ENCODE measurements at regions not wholly inside any gene's neighbourhood (a gene's known extent, or its start where the extent isn't known, plus 50 kb on each side); places are given as distances from the start of the nearest gene placed in this dataset.

- TF ChIP-seq TEAD1 (CRISPR knock-in tag; IDR thresholded peaks at IDR 0.05) (no peak), SP1 (CRISPR knock-in tag; conservative IDR thresholded peaks at IDR 0.05) (no peak), TEAD4 (CRISPR knock-in tag; IDR thresholded peaks at IDR 0.05) (no peak), SMAD3 (CRISPR knock-in tag; IDR thresholded peaks at IDR 0.05; ENCODE audit: borderline replicate concordance) (no peak), ZNF671 (CRISPR knock-in tag; IDR thresholded peaks at IDR 0.05) (no peak)
- TF ChIP-seq, protein P1, sequence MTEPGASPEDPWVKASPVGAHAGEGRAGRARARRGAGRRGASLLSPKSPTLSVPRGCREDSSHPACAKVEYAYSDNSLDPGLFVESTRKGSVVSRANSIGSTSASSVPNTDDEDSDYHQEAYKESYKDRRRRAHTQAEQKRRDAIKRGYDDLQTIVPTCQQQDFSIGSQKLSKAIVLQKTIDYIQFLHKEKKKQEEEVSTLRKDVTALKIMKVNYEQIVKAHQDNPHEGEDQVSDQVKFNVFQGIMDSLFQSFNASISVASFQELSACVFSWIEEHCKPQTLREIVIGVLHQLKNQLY (CRISPR knock-in tag; IDR thresholded peaks at IDR 0.05), result no peak
- Mint-ChIP-seq H3K9me3 (no peaks in the 10 kb centered on the region), H3K36me3 (no peaks in the 10 kb centered on the region), H3K27ac (peak overlapping the region; percentile 58), H3K4me3 (0 out of 2 replicates have a peak overlapping the region, but pooled peaks have one; percentile 8), H3K27me3 (ENCODE audit: low read depth) (peaks cover 21% of the 10 kb centered on the region), H3K4me1 (peaks cover 61% of the 10 kb centered on the region)
- CTCF ChIA-PET, result no interaction called here
- ATAC-seq (peak; percentile 80), DNase-seq (ENCODE audit: low spot score) (no peak)
- POLR2A ChIA-PET, result no interaction called here
Observed at GRCh38 chr13:106804991-106805390, 237.1 kb upstream of the ARGLU1 start.

DNA sequence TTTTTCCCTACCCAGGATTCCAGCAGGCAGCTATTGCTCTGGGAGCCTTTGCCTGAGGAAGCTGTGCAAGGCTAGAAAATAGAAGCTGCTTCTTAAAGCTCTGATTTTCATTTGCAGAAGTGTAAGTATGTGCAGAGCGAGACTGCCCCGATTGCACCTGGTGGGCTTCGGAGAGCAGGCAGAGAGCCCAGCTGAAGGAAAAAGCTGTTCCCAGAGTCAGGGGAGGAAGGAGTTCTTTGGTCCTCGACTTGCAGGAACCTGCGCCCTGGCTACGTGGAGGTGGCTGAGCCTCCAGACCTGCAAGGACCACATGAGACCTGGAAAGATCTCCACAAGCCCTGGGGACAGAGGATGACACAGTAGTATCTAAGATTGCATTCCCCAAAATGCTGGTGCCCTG is 235.0 kb upstream of the ARGLU1 start:
- no peaks in the 10 kb centered on the region for H3K36me3 Mint-ChIP-seq
- TF ChIP-seq TP53 (CRISPR knock-in tag; IDR thresholded peaks at IDR 0.05), result no peak
- no peak for TF ChIP-seq IRF2 (CRISPR knock-in tag; IDR thresholded peaks at IDR 0.05; ENCODE audit: borderline replicate concordance, low read depth)
- no peak for TF ChIP-seq ARID4B (CRISPR knock-in tag; IDR thresholded peaks at IDR 0.05; ENCODE audit: borderline replicate concordance)
- TF ChIP-seq JAZF1 (CRISPR knock-in tag; IDR thresholded peaks at IDR 0.05), result no peak
- TF ChIP-seq SMAD3 (CRISPR knock-in tag; IDR thresholded peaks at IDR 0.05; ENCODE audit: borderline replicate concordance), result no peak
- TF ChIP-seq ZNF512 (CRISPR knock-in tag; IDR thresholded peaks at IDR 0.05; ENCODE audit: borderline replicate concordance), result no peak
- TF ChIP-seq HMGXB4 (CRISPR knock-in tag; IDR thresholded peaks at IDR 0.05), result no peak
- TF ChIP-seq ZNF121 (CRISPR knock-in tag; IDR thresholded peaks at IDR 0.05), result no peak
- TF ChIP-seq, protein P2, sequence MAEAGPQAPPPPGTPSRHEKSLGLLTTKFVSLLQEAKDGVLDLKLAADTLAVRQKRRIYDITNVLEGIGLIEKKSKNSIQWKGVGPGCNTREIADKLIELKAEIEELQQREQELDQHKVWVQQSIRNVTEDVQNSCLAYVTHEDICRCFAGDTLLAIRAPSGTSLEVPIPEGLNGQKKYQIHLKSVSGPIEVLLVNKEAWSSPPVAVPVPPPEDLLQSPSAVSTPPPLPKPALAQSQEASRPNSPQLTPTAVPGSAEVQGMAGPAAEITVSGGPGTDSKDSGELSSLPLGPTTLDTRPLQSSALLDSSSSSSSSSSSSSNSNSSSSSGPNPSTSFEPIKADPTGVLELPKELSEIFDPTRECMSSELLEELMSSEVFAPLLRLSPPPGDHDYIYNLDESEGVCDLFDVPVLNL (CRISPR knock-in tag; IDR thresholded peaks at IDR 0.05; ENCODE audit: borderline replicate concordance, low read depth), result no peak
- no peak for TF ChIP-seq TEAD4 (CRISPR knock-in tag; IDR thresholded peaks at IDR 0.05)
- TF ChIP-seq, protein P1 (CRISPR knock-in tag; IDR thresholded peaks at IDR 0.05), result no peak
- no peak for TF ChIP-seq TEAD1 (CRISPR knock-in tag; IDR thresholded peaks at IDR 0.05)
- TF ChIP-seq ZNF263 (CRISPR knock-in tag; IDR thresholded peaks at IDR 0.05; ENCODE audit: low read depth), result no peak
- TF ChIP-seq NR3C1 (CRISPR knock-in tag; conservative IDR thresholded peaks at IDR 0.05; ENCODE audit: low read depth), result no peak
- TF ChIP-seq NFYB (CRISPR knock-in tag; conservative IDR thresholded peaks at IDR 0.05; ENCODE audit: low read depth), result no peak
- TF ChIP-seq ZBTB21 (CRISPR knock-in tag; IDR thresholded peaks at IDR 0.05; ENCODE audit: borderline replicate concordance), result no peak
- no peak for TF ChIP-seq ZNF317 (CRISPR knock-in tag; IDR thresholded peaks at IDR 0.05; ENCODE audit: borderline replicate concordance, low read depth)
- TF ChIP-seq JUN (CRISPR knock-in tag; IDR thresholded peaks at IDR 0.05), result no peak
- TF ChIP-seq, protein P3, sequence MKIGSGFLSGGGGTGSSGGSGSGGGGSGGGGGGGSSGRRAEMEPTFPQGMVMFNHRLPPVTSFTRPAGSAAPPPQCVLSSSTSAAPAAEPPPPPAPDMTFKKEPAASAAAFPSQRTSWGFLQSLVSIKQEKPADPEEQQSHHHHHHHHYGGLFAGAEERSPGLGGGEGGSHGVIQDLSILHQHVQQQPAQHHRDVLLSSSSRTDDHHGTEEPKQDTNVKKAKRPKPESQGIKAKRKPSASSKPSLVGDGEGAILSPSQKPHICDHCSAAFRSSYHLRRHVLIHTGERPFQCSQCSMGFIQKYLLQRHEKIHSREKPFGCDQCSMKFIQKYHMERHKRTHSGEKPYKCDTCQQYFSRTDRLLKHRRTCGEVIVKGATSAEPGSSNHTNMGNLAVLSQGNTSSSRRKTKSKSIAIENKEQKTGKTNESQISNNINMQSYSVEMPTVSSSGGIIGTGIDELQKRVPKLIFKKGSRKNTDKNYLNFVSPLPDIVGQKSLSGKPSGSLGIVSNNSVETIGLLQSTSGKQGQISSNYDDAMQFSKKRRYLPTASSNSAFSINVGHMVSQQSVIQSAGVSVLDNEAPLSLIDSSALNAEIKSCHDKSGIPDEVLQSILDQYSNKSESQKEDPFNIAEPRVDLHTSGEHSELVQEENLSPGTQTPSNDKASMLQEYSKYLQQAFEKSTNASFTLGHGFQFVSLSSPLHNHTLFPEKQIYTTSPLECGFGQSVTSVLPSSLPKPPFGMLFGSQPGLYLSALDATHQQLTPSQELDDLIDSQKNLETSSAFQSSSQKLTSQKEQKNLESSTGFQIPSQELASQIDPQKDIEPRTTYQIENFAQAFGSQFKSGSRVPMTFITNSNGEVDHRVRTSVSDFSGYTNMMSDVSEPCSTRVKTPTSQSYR (CRISPR knock-in tag; IDR thresholded peaks at IDR 0.05), result no peak
- peaks cover 66% of the 10 kb centered on the region for H3K4me1 Mint-ChIP-seq
- no peaks in the 10 kb centered on the region for H3K9me3 Mint-ChIP-seq
- H3K4me3 Mint-ChIP-seq, result no peak overlapping the region
- ChIA-PET POLR2A (no interaction called here), CTCF (interaction anchor here (1.1 kb wide), 1 partner anchor 12 kb away, joined by 3 read pairs; no protein-coding TSS in a partner anchor)
- H3K27me3 Mint-ChIP-seq (ENCODE audit: low read depth), result peaks cover 42% of the 10 kb centered on the region
- peak; percentile 69 for ATAC-seq
- DNase-seq (ENCODE audit: low spot score), result no peak
- H3K27ac Mint-ChIP-seq, result no peak overlapping the region
